HepG2 (cell line): ENCODE measurements at regions not wholly inside any gene's neighbourhood (a gene's known extent, or its start where the extent isn't known, plus 50 kb on each side); places are given as distances from the start of the nearest gene placed in this dataset.

Experiments used
- BHLHE40 ChIP-seq: IDR thresholded peaks from 2 replicates; pipeline ENCODE4 v1.6.1; 2011; ENCODE audit warnings: low read length, improper control_type of control experiment
- CBX1 ChIP-seq: IDR thresholded peaks from one replicate; pipeline ENCODE4 v1.6.1; 2016; ENCODE audit warnings: antibody characterized with exemption, low read depth
- CENPT ChIP-seq: sonication (generic); formaldehyde crosslinking; IDR thresholded peaks from 2 replicates; pipeline ENCODE4 v1.8.0; 2022; ENCODE audit warnings: low read depth, mild to moderate bottlenecking, moderate library complexity, missing genetic modification reagents
- MIER3 ChIP-seq: IDR thresholded peaks from 2 replicates; pipeline ENCODE4 v1.6.1; 2016; ENCODE audit warnings: missing compliant biosample characterization, borderline replicate concordance
- PPARG ChIP-seq: conservative IDR thresholded peaks from 2 replicates; pipeline ENCODE4 v1.6.1; 2016; ENCODE audit warnings: missing biosample characterization, missing genetic modification reagents
- SALL2 ChIP-seq: sonication (generic); formaldehyde crosslinking; IDR thresholded peaks from 2 replicates; pipeline ENCODE4 v1.8.1; 2023; ENCODE audit warnings: mild to moderate bottlenecking, missing genetic modification reagents, inconsistent platforms
- ZNF510 ChIP-seq: sonication (generic); formaldehyde crosslinking; IDR thresholded peaks from 2 replicates; pipeline ENCODE4 v1.4.0; 2020; ENCODE audit warnings: low read depth, mild to moderate bottlenecking, missing genetic modification reagents
- TF ChIP-seq, protein P1 (sequence below): sonication (generic); formaldehyde crosslinking; IDR thresholded peaks from 2 replicates; pipeline ENCODE4 v1.8.0; 2022; ENCODE audit warnings: mild to moderate bottlenecking, missing genetic modification reagents; ENCODE audit not compliant: insufficient replicate concordance
- TF ChIP-seq, protein P2 (sequence below): sonication (generic); formaldehyde crosslinking; IDR thresholded peaks from 2 replicates; pipeline ENCODE4 v1.4.0; 2020; ENCODE audit warnings: missing genetic modification reagents
- TF ChIP-seq, protein P3 (sequence below): sonication (generic); formaldehyde crosslinking; IDR thresholded peaks from 2 replicates; pipeline ENCODE4 v1.4.0; 2020; ENCODE audit warnings: missing genetic modification reagents
- TF ChIP-seq, protein P4 (sequence below): sonication (generic); formaldehyde crosslinking; IDR thresholded peaks from one replicate; pipeline ENCODE4 v1.5.1; 2020; ENCODE audit warnings: mild to moderate bottlenecking, missing genetic modification reagents; ENCODE audit errors: not compliant biosample characterization
- TF ChIP-seq, protein P5 (sequence below): sonication (generic); formaldehyde crosslinking; IDR thresholded peaks from 2 replicates; pipeline ENCODE4 v1.4.0; 2020; ENCODE audit warnings: mild to moderate bottlenecking, low read depth, missing genetic modification reagents
- TF ChIP-seq, protein P6 (sequence below): sonication (generic); formaldehyde crosslinking; IDR thresholded peaks from 2 replicates; pipeline ENCODE4 v1.8.1; 2023; ENCODE audit warnings: missing genetic modification reagents, mild to moderate bottlenecking, borderline replicate concordance

DNA sequence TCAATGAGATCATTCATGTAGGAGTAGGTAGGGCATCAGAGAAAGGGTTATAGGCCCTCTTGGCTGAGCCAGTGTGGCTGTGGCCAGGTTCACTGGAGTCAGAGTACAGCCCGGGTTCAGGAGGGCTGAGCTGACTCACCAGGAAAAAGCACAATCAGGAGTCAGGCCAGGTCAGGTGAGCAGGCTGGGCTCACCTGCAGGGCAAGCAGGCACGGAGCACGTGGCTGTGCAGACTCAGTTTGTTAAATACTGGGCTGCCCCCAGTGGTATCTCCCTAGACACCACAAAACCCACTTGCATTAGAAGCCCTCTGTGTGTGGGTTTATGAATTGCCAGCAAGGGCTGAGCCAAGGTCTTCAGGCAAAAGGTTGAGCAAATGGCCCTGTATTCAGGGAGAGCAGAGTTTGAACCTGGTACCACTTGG, 122.1 kb upstream of the SERBP1 start (continued):
- TF ChIP-seq, protein P1, sequence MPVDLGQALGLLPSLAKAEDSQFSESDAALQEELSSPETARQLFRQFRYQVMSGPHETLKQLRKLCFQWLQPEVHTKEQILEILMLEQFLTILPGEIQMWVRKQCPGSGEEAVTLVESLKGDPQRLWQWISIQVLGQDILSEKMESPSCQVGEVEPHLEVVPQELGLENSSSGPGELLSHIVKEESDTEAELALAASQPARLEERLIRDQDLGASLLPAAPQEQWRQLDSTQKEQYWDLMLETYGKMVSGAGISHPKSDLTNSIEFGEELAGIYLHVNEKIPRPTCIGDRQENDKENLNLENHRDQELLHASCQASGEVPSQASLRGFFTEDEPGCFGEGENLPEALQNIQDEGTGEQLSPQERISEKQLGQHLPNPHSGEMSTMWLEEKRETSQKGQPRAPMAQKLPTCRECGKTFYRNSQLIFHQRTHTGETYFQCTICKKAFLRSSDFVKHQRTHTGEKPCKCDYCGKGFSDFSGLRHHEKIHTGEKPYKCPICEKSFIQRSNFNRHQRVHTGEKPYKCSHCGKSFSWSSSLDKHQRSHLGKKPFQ (CRISPR knock-in tag): peak; percentile 65
- peak; percentile 90 for TF ChIP-seq BHLHE40
- peak; percentile 62; the same call in 1 of the 2 replicates for TF ChIP-seq MIER3 (CRISPR knock-in tag)
- TF ChIP-seq, protein P2, sequence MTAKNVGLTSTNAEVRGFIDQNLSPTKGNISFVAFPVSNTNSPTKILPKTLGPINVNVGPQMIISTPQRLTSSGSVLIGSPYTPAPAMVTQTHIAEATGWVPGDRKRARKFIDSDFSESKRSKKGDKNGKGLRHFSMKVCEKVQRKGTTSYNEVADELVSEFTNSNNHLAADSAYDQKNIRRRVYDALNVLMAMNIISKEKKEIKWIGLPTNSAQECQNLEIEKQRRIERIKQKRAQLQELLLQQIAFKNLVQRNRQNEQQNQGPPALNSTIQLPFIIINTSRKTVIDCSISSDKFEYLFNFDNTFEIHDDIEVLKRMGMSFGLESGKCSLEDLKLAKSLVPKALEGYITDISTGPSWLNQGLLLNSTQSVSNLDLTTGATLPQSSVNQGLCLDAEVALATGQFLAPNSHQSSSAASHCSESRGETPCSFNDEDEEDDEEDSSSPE (CRISPR knock-in tag): peak; percentile 53; the same call in 1 of the 2 replicates
- TF ChIP-seq, protein P3, sequence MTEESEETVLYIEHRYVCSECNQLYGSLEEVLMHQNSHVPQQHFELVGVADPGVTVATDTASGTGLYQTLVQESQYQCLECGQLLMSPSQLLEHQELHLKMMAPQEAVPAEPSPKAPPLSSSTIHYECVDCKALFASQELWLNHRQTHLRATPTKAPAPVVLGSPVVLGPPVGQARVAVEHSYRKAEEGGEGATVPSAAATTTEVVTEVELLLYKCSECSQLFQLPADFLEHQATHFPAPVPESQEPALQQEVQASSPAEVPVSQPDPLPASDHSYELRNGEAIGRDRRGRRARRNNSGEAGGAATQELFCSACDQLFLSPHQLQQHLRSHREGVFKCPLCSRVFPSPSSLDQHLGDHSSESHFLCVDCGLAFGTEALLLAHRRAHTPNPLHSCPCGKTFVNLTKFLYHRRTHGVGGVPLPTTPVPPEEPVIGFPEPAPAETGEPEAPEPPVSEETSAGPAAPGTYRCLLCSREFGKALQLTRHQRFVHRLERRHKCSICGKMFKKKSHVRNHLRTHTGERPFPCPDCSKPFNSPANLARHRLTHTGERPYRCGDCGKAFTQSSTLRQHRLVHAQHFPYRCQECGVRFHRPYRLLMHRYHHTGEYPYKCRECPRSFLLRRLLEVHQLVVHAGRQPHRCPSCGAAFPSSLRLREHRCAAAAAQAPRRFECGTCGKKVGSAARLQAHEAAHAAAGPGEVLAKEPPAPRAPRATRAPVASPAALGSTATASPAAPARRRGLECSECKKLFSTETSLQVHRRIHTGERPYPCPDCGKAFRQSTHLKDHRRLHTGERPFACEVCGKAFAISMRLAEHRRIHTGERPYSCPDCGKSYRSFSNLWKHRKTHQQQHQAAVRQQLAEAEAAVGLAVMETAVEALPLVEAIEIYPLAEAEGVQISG (CRISPR knock-in tag): peak; percentile 30; the same call in 1 of the 2 replicates
- TF ChIP-seq, protein P4, sequence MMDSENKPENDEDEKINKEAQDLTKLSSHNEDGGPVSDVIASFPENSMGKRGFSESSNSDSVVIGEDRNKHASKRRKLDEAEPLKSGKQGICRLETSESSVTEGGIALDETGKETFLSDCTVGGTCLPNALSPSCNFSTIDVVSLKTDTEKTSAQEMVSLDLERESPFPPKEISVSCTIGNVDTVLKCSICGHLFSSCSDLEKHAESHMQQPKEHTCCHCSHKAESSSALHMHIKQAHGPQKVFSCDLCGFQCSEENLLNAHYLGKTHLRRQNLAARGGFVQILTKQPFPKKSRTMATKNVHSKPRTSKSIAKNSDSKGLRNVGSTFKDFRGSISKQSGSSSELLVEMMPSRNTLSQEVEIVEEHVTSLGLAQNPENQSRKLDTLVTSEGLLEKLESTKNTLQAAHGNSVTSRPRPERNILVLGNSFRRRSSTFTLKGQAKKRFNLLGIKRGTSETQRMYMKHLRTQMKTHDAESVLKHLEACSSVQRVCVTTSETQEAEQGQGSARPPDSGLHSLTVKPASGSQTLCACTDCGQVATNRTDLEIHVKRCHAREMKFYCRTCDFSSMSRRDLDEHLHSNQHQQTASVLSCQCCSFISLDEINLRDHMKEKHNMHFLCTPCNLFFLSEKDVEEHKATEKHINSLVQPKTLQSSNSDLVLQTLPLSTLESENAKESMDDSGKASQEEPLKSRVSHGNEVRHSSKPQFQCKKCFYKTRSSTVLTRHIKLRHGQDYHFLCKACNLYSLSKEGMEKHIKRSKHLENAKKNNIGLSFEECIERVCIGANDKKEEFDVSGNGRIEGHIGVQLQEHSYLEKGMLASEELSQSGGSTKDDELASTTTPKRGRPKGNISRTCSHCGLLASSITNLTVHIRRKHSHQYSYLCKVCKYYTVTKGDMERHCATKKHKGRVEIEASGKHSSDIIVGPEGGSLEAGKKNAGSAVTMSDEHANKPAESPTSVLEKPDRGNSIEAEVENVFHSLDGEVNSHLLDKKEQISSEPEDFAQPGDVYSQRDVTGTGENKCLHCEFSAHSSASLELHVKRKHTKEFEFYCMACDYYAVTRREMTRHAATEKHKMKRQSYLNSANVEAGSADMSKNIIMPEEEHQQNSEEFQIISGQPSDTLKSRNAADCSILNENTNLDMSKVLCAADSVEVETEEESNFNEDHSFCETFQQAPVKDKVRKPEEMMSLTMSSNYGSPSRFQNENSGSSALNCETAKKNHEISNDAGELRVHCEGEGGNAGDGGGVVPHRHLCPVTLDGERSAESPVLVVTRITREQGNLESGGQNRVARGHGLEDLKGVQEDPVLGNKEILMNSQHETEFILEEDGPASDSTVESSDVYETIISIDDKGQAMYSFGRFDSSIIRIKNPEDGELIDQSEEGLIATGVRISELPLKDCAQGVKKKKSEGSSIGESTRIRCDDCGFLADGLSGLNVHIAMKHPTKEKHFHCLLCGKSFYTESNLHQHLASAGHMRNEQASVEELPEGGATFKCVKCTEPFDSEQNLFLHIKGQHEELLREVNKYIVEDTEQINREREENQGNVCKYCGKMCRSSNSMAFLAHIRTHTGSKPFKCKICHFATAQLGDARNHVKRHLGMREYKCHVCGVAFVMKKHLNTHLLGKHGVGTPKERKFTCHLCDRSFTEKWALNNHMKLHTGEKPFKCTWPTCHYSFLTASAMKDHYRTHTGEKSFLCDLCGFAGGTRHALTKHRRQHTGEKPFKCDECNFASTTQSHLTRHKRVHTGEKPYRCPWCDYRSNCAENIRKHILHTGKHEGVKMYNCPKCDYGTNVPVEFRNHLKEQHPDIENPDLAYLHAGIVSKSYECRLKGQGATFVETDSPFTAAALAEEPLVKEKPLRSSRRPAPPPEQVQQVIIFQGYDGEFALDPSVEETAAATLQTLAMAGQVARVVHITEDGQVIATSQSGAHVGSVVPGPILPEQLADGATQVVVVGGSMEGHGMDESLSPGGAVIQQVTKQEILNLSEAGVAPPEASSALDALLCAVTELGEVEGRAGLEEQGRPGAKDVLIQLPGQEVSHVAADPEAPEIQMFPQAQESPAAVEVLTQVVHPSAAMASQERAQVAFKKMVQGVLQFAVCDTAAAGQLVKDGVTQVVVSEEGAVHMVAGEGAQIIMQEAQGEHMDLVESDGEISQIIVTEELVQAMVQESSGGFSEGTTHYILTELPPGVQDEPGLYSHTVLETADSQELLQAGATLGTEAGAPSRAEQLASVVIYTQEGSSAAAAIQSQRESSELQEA (CRISPR knock-in tag): no peak
- no peak for TF ChIP-seq SALL2 (CRISPR knock-in tag)
- peak; percentile 72 for TF ChIP-seq PPARG
- no peak for TF ChIP-seq ZNF510 (CRISPR knock-in tag)
- TF ChIP-seq CBX1: no peak
- TF ChIP-seq, protein P5, sequence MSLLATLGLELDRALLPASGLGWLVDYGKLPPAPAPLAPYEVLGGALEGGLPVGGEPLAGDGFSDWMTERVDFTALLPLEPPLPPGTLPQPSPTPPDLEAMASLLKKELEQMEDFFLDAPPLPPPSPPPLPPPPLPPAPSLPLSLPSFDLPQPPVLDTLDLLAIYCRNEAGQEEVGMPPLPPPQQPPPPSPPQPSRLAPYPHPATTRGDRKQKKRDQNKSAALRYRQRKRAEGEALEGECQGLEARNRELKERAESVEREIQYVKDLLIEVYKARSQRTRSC (CRISPR knock-in tag): no peak
- no peak for TF ChIP-seq CENPT (CRISPR knock-in tag)
- TF ChIP-seq, protein P6, sequence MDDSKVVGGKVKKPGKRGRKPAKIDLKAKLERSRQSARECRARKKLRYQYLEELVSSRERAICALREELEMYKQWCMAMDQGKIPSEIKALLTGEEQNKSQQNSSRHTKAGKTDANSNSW (CRISPR knock-in tag): no peak
